SU-DHL-6 (cell line): ENCODE measurements at regions not wholly inside any gene's neighbourhood (a gene's known extent, or its start where the extent isn't known, plus 50 kb on each side); places are given as distances from the start of the nearest gene placed in this dataset.

Experiments used
- H2AFZ ChIP-seq: fragments of 200-600 bp; sonication (generic); 2 replicates; pipeline ENCODE4 v1.6.1; 2014; ENCODE audit warnings: low read depth, mild to moderate bottlenecking, moderate library complexity, mixed read lengths, antibody characterized with exemption, low read length; ENCODE audit not compliant: severe bottlenecking
- H3F3A ChIP-seq: fragments of 200-600 bp; shearing (Covaris generic); 2 replicates; pipeline ENCODE4 v1.6.0; 2016; ENCODE audit warnings: antibody characterized with exemption, mild to moderate bottlenecking; ENCODE audit not compliant: insufficient read depth
- H3K27ac ChIP-seq: fragments of 200-600 bp; sonication (generic); 2 replicates; pipeline ENCODE4 v1.5.1; 2016; ENCODE audit warnings: low read depth, mild to moderate bottlenecking, low read length, moderate library complexity, mixed read lengths
- H3K27me3 ChIP-seq: fragments of 200-600 bp; sonication (generic), shearing (Covaris generic); 2 replicates; pipeline ENCODE4 v1.6.0; 2014; ENCODE audit warnings: mild to moderate bottlenecking, low read length
- H3K36me3 ChIP-seq: fragments of 200-600 bp; sonication (generic); 2 replicates; pipeline ENCODE4 v1.6.1; 2014; ENCODE audit warnings: mild to moderate bottlenecking, low read length, mixed read lengths
- H3K4me2 ChIP-seq: fragments of 300-600, 200-600 bp; shearing (Covaris generic), sonication (generic); 2 replicates; pipeline ENCODE4 v1.6.0; 2014; ENCODE audit warnings: low read length, low read depth, mild to moderate bottlenecking; ENCODE audit not compliant: poor library complexity, severe bottlenecking
- H3K4me3 ChIP-seq: fragments of 200-600 bp; sonication (generic); 2 replicates; pipeline ENCODE4 v1.5.1; 2014; ENCODE audit warnings: antibody characterized with exemption, low read length, mild to moderate bottlenecking, mixed read lengths; ENCODE audit not compliant: insufficient read depth, poor library complexity, severe bottlenecking
- H3K79me2 ChIP-seq: fragments of 200-600 bp; sonication (generic); 2 replicates; pipeline ENCODE4 v1.6.1; 2014; ENCODE audit warnings: mild to moderate bottlenecking, low read length, moderate library complexity; ENCODE audit not compliant: insufficient read depth
- H3K9ac ChIP-seq: fragments of 200-600 bp; sonication (generic); 2 replicates; pipeline ENCODE4 v1.7.0; 2014; ENCODE audit warnings: mild to moderate bottlenecking, low read length
- H3K9me2 ChIP-seq: fragments of 200-600 bp; sonication (generic); replicated peaks from 2 replicates; pipeline ENCODE4 v1.6.1; 2014; ENCODE audit warnings: low read length; ENCODE audit not compliant: insufficient read depth
- H3K9me3 ChIP-seq: fragments of 200-600 bp; sonication (generic); 2 replicates; pipeline ENCODE4 v1.6.1; 2014; ENCODE audit warnings: low read length, mixed read lengths; ENCODE audit not compliant: insufficient read depth
- H4K20me1 ChIP-seq: fragments of 200-600 bp; sonication (generic); 2 replicates; pipeline ENCODE4 v1.6.1; 2014; ENCODE audit warnings: low read depth, mild to moderate bottlenecking, antibody characterized with exemption, low read length, moderate library complexity, mixed read lengths
- EZH2phosphoT487 ChIP-seq: fragments of 200-600 bp; sonication (generic), shearing (Covaris generic); conservative IDR thresholded peaks from 2 replicates; pipeline ENCODE4 v1.6.1; 2018; ENCODE audit warnings: mild to moderate bottlenecking, antibody characterized with exemption, low read length, moderate library complexity, mixed read lengths
- TF ChIP-seq, protein P1 (sequence below): fragments of 200-600 bp; sonication (generic); IDR thresholded peaks from one replicate; pipeline ENCODE4 v1.5.1; 2017; ENCODE audit warnings: antibody characterized with exemption, mild to moderate bottlenecking, low read length, moderate library complexity; ENCODE audit not compliant: insufficient read depth, poor library complexity, severe bottlenecking

DNA sequence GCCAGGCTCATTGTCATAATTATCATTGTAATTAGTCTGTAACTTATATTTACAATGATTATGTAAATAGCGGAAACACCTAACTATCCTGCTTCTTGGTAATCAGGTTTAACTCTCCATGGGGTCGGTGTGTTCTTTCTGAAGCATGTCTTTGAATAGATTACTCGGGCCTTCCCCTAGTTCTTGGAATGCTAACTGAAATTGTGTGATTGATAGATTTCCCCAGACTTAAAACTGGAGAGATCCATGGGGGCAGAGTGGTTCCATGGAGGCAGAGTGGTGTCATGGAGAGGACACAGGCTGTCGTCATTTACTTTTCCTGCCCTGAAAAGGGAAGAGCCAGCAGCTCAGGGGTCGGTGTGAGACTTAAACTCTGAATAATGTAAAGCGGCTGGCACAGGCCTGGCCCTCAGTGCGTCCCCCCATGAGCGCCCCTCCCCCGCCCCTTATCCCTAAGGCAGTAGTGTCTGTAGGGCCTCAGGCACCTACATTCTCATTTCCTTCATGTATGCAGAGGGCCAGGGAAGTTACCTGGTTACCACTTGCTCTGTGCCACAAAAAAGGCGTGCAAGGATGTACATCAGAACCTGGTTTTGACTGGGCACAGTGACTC is 225.1 kb downstream of the TM9SF2 start:
- Histone ChIP-seq H2AFZ (no peak overlapping the region), H3K9ac (no peak overlapping the region), H4K20me1 (no peaks in the 10 kb centered on the region), H3K79me2 (no peaks in the 10 kb centered on the region), H3K36me3 (no peaks in the 10 kb centered on the region), H3K9me2 (no peaks in the 10 kb centered on the region), H3K27ac (no peak overlapping the region), H3F3A (no peaks in the 10 kb centered on the region), H3K4me3 (no peak overlapping the region), H3K4me2 (no peak overlapping the region), H3K9me3 (no peaks in the 10 kb centered on the region), H3K27me3 (no peaks in the 10 kb centered on the region)
- TF ChIP-seq, protein P1, sequence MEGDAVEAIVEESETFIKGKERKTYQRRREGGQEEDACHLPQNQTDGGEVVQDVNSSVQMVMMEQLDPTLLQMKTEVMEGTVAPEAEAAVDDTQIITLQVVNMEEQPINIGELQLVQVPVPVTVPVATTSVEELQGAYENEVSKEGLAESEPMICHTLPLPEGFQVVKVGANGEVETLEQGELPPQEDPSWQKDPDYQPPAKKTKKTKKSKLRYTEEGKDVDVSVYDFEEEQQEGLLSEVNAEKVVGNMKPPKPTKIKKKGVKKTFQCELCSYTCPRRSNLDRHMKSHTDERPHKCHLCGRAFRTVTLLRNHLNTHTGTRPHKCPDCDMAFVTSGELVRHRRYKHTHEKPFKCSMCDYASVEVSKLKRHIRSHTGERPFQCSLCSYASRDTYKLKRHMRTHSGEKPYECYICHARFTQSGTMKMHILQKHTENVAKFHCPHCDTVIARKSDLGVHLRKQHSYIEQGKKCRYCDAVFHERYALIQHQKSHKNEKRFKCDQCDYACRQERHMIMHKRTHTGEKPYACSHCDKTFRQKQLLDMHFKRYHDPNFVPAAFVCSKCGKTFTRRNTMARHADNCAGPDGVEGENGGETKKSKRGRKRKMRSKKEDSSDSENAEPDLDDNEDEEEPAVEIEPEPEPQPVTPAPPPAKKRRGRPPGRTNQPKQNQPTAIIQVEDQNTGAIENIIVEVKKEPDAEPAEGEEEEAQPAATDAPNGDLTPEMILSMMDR = no peak
- no peak for TF ChIP-seq EZH2phosphoT487

DNA sequence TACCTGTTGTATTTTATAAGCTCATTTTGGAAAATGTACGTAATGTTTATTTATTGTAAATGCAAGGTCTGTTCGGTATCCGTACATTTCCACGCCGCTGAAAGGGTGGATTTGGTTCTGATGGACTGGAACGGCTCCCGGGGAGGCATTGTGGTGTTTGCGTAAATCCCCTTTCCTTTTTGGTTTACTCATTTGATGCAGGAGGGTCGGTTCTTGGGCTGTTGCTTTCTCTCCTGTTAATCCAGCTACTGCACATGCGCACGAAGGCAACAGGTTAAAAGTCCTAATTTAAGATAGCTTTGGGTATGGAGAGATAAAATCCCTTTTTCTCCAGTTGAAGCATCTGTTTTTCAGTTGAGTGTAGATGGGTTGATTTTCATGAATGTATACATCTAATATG is 224.4 kb downstream of the TM9SF2 start:
- TF ChIP-seq EZH2phosphoT487 = no peak
- TF ChIP-seq, protein P1 = no peak
- Histone ChIP-seq H4K20me1 (no peaks in the 10 kb centered on the region), H3K27ac (no peak overlapping the region)

DNA sequence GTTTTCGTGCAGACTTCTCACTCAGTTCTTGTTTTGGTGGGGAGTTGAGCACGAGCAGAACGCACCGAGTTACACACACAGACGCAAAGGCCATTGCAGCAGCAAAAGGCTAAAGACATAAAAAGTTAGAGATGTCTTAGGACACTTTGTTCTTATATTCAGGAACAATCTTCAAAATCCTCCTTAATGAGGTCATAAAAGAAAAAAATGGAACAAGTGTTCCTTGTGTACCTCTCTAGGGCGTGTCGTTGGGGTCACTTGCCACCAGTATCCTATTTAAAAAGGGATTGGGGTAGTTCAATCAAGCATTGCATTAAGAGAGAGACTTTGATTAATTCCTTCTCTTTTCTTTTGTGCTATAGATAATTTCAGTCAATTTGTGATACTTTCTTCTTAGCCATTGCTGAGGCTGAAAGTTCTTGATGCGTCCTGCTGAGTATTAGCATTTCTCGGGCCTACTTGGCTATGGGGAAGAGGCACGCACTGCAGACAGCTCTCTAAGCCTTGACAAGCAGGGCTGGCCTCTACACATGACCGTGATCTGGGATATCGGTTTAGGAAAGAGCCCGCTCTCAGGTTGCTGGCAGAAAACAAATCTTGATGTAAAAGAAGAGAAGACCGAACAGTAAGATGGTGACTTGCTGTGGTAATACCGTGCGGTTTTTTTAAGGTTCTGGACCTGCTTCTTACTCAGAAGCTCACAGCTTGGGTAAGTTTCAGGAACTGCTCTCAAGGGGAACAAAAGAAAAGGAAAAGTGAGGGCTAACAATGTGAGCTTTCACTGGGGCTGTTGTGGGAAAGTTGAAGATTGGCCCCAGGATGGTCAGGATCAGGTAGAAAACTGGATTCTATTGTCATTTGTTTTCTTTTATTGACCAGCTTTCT is 223.6 kb downstream of the TM9SF2 start:
- Histone ChIP-seq H3K4me3 (no peak overlapping the region), H3F3A (no peaks in the 10 kb centered on the region), H3K9me3 (no peaks in the 10 kb centered on the region), H3K27ac (no peak overlapping the region), H3K9ac (no peak overlapping the region), H4K20me1 (no peaks in the 10 kb centered on the region), H3K79me2 (no peaks in the 10 kb centered on the region), H3K9me2 (no peaks in the 10 kb centered on the region), H3K4me2 (no peak overlapping the region), H3K27me3 (no peaks in the 10 kb centered on the region), H3K36me3 (no peaks in the 10 kb centered on the region), H2AFZ (no peak overlapping the region)
- TF ChIP-seq EZH2phosphoT487 = no peak
- TF ChIP-seq, protein P1 = no peak

More for the DNA sequence above, 224.4 kb downstream of the TM9SF2 start:
- Histone ChIP-seq H3K27me3 (no peaks in the 10 kb centered on the region), H3K9me3 (no peaks in the 10 kb centered on the region), H3K4me3 (no peak overlapping the region), H3K36me3 (no peaks in the 10 kb centered on the region), H2AFZ (no peak overlapping the region), H3K79me2 (no peaks in the 10 kb centered on the region), H3K9ac (no peak overlapping the region), H3K4me2 (no peak overlapping the region), H3F3A (no peaks in the 10 kb centered on the region), H3K9me2 (no peaks in the 10 kb centered on the region)
